Mesothelial cell of epicardium (in vitro differentiated cells): ENCODE measurements at regions not wholly inside any gene's neighbourhood (a gene's known extent, or its start where the extent isn't known, plus 50 kb on each side); places are given as distances from the start of the nearest gene placed in this dataset.

ENCODE experiments used
- DNase-seq, 2 experiments: peaks; one replicate each; pipeline ENCODE4 v3.0.0; 2021; ENCODE audit warnings: low spot score in 2 of 2; ENCODE audit not compliant: unreplicated experiment in 2 of 2
- H3K27ac Mint-ChIP-seq: 2 replicates; pipeline ENCODE4 v1.8.0; 2021; ENCODE audit warnings: mixed read lengths
- H3K27me3 Mint-ChIP-seq: 2 replicates; pipeline ENCODE4 v1.8.0; 2021; ENCODE audit warnings: low read depth, mixed read lengths
- H3K36me3 Mint-ChIP-seq: 2 replicates; pipeline ENCODE4 v1.8.0; 2021; ENCODE audit warnings: mixed read lengths
- H3K4me1 Mint-ChIP-seq: 2 replicates; pipeline ENCODE4 v1.8.0; 2021; ENCODE audit warnings: mixed read lengths
- H3K4me3 Mint-ChIP-seq: 2 replicates; pipeline ENCODE4 v1.8.0; 2021; ENCODE audit warnings: mild to moderate bottlenecking, moderate library complexity, mixed read lengths
- H3K9me3 Mint-ChIP-seq: 2 replicates; pipeline ENCODE4 v1.8.0; 2021; ENCODE audit warnings: mixed read lengths
- CTCF ChIP-seq: fragments of 200-600 bp; sonication (generic); IDR thresholded peaks from one replicate; pipeline ENCODE4 v1.5.0; 2021; ENCODE audit warnings: antibody characterized with exemption; ENCODE audit not compliant: unreplicated experiment

GRCh38 chr2:122145856-122146255, 390.4 kb downstream of the TSN start:
- Mint-ChIP-seq H3K4me3 (no peak overlapping the region), H3K27me3 (peaks cover 5% of the 10 kb centered on the region), H3K27ac (no peak overlapping the region), H3K36me3 (no peaks in the 10 kb centered on the region), H3K4me1 (no peaks in the 10 kb centered on the region), H3K9me3 (peaks cover 8% of the 10 kb centered on the region)
- TF ChIP-seq CTCF, result no peak
- DNase-seq, result no peak

GRCh38 chr2:122148128-122148767, 392.8 kb downstream of the TSN start:
- H3K4me3 Mint-ChIP-seq, result no peak overlapping the region
- H3K36me3 Mint-ChIP-seq, result no peaks in the 10 kb centered on the region
- peaks cover 18% of the 10 kb centered on the region for H3K27me3 Mint-ChIP-seq
- no peaks in the 10 kb centered on the region for H3K9me3 Mint-ChIP-seq
- no peak for TF ChIP-seq CTCF
- no peak overlapping the region for H3K27ac Mint-ChIP-seq
- no peak for DNase-seq
- H3K4me1 Mint-ChIP-seq, result no peaks in the 10 kb centered on the region

- H3K4me3 Mint-ChIP-seq, result no peak overlapping the region
- TF ChIP-seq CTCF, result no peak
- no peaks in the 10 kb centered on the region for H3K9me3 Mint-ChIP-seq
- H3K27ac Mint-ChIP-seq, result no peak overlapping the region
- no peaks in the 10 kb centered on the region for H3K36me3 Mint-ChIP-seq
- H3K27me3 Mint-ChIP-seq, result peaks cover 28% of the 10 kb centered on the region
- no peak for DNase-seq
- H3K4me1 Mint-ChIP-seq, result no peaks in the 10 kb centered on the region
These were observed 395.3 kb downstream of the TSN start for GRCh38 chr2:122150524-122151280.

- H3K4me3 Mint-ChIP-seq, result no peak overlapping the region
- H3K27me3 Mint-ChIP-seq, result peaks cover 40% of the 10 kb centered on the region
- no peaks in the 10 kb centered on the region for H3K36me3 Mint-ChIP-seq
- no peak for TF ChIP-seq CTCF
- H3K27ac Mint-ChIP-seq, result no peak overlapping the region
- H3K9me3 Mint-ChIP-seq, result no peaks in the 10 kb centered on the region
- no peak for DNase-seq
- no peaks in the 10 kb centered on the region for H3K4me1 Mint-ChIP-seq
These were observed 397.1 kb downstream of the TSN start for GRCh38 chr2:122152571-122152970.

- peaks cover 57% of the 10 kb centered on the region for H3K27me3 Mint-ChIP-seq
- no peak overlapping the region for H3K27ac Mint-ChIP-seq
- no peak overlapping the region for H3K4me3 Mint-ChIP-seq
- no peak for DNase-seq
- H3K9me3 Mint-ChIP-seq, result no peaks in the 10 kb centered on the region
- H3K4me1 Mint-ChIP-seq, result no peaks in the 10 kb centered on the region
- H3K36me3 Mint-ChIP-seq, result no peaks in the 10 kb centered on the region
- no peak for TF ChIP-seq CTCF
These were observed 400.9 kb downstream of the TSN start for GRCh38 chr2:122156176-122156890.
